ENCODE measurements at regions not wholly inside any gene's neighbourhood (a gene's known extent, or its start where the extent isn't known, plus 50 kb on each side); places are given as distances from the start of the nearest gene placed in this dataset.

DNA sequence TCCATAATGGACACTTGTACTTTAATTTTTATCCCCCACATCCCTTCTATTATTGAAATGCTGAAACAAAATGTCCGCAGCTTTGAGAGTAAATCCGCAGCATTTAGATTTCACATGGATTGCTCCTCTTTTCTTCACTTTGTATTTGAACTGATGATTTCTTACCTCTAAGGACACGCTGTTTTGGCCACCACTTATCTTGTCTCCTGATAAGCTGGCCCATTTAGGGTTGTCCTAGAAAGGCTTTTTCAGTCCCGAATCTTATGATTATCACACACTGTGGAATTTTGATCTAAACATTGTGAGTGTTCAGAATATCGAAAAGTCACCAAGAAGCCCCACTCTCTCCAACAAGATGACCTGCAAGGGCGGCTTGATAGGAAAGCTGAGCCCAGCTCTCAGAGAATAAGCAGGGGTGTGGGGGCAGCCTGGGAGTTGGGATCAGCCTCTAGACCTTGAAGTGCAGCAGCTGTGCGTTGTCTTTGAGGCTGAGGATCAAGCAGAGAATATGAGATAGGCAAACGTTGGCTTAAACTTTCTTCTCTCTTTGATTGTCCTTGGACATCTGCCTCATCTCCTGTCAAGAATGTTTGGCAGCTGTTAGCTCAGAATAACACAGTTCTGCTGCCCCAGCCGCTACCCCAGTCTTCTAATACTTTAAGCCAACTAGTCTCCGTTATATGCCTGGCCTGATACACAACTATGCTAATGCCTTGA, 399.7 kb upstream of the NR2F2 start:
- TF ChIP-seq, protein P1, sequence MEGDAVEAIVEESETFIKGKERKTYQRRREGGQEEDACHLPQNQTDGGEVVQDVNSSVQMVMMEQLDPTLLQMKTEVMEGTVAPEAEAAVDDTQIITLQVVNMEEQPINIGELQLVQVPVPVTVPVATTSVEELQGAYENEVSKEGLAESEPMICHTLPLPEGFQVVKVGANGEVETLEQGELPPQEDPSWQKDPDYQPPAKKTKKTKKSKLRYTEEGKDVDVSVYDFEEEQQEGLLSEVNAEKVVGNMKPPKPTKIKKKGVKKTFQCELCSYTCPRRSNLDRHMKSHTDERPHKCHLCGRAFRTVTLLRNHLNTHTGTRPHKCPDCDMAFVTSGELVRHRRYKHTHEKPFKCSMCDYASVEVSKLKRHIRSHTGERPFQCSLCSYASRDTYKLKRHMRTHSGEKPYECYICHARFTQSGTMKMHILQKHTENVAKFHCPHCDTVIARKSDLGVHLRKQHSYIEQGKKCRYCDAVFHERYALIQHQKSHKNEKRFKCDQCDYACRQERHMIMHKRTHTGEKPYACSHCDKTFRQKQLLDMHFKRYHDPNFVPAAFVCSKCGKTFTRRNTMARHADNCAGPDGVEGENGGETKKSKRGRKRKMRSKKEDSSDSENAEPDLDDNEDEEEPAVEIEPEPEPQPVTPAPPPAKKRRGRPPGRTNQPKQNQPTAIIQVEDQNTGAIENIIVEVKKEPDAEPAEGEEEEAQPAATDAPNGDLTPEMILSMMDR (conservative IDR thresholded peaks at IDR 0.05 in 1 of 2, IDR thresholded peaks at IDR 0.05 in 1 of 2; ENCODE audit: low read depth in 1 of 2, low read length in 2 of 2), result no peak
- TF ChIP-seq EZH2 (IDR thresholded peaks at IDR 0.05; ENCODE audit: low read length, missing control alignments), result no peak

All from fibroblast of lung (primary cell).